ENCODE measurements at regions not wholly inside any gene's neighbourhood (a gene's known extent, or its start where the extent isn't known, plus 50 kb on each side); places are given as distances from the start of the nearest gene placed in this dataset.

DNA sequence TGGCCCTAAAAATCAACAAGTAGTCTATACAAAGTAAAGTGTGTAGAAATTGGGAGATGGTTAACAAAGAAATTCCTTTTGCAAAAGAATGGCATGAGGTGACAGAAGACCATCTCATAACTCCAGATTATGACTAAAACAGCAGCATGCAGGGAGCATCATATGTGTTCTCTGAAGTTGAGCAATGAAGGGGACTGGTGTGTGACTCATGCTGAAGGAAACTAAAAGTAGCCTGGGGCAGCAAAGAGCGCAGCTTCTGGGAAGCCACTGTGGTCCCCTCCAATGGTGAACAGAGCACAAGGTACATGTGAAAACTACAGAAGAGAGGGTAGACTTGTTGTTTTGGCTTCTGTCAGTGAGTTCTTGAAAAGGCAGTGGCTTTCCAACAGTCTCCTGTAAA lies 133.4 kb downstream of the MACC1 start:
- H4K20me1 ChIP-seq (ENCODE audit: insufficient read depth) = no peaks in the 10 kb centered on the region
- H3K36me3 ChIP-seq (ENCODE audit: insufficient read depth, low read length) = no peaks in the 10 kb centered on the region
- no peaks in the 10 kb centered on the region for H3K9me3 ChIP-seq (ENCODE audit: low read length)
- H3F3A ChIP-seq (ENCODE audit: insufficient read depth, low read length, poor library complexity, severe bottlenecking) = no peaks in the 10 kb centered on the region
- H3K9ac ChIP-seq (ENCODE audit: low read length) = no peak overlapping the region
- no peak overlapping the region for H3K4me2 ChIP-seq (ENCODE audit: low read length)
- H3K27me3 ChIP-seq (ENCODE audit: insufficient read depth, low read depth, low read length) = no peaks in the 10 kb centered on the region
- H3K9me2 ChIP-seq (ENCODE audit: insufficient read depth, low read length) = no peaks in the 10 kb centered on the region
- TF ChIP-seq EZH2 (IDR thresholded peaks at IDR 0.05; ENCODE audit: borderline replicate concordance, insufficient read depth, low read length, poor library complexity, severe bottlenecking) (no peak), MXI1 (conservative IDR thresholded peaks at IDR 0.05; ENCODE audit: poor library complexity, severe bottlenecking) (no peak), REST (IDR thresholded peaks at IDR 0.05; ENCODE audit: borderline replicate concordance) (no peak), EP300 (conservative IDR thresholded peaks at IDR 0.05; ENCODE audit: poor library complexity, severe bottlenecking) (no peak), POLR2AphosphoS5 (IDR thresholded peaks at IDR 0.05) (no peak)
- TF ChIP-seq, protein P1, sequence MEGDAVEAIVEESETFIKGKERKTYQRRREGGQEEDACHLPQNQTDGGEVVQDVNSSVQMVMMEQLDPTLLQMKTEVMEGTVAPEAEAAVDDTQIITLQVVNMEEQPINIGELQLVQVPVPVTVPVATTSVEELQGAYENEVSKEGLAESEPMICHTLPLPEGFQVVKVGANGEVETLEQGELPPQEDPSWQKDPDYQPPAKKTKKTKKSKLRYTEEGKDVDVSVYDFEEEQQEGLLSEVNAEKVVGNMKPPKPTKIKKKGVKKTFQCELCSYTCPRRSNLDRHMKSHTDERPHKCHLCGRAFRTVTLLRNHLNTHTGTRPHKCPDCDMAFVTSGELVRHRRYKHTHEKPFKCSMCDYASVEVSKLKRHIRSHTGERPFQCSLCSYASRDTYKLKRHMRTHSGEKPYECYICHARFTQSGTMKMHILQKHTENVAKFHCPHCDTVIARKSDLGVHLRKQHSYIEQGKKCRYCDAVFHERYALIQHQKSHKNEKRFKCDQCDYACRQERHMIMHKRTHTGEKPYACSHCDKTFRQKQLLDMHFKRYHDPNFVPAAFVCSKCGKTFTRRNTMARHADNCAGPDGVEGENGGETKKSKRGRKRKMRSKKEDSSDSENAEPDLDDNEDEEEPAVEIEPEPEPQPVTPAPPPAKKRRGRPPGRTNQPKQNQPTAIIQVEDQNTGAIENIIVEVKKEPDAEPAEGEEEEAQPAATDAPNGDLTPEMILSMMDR (IDR thresholded peaks at IDR 0.05; ENCODE audit: poor library complexity, severe bottlenecking) = no peak
- H3K4me3 ChIP-seq (ENCODE audit: low read length) = no peak overlapping the region
- H3K27ac ChIP-seq (ENCODE audit: low read length) = no peak overlapping the region
- no peak overlapping the region for H2AFZ ChIP-seq (ENCODE audit: low read depth, low read length)
- H3K79me2 ChIP-seq (replicated peaks; ENCODE audit: insufficient read depth, low read length) = no peaks in the 10 kb centered on the region

DNA sequence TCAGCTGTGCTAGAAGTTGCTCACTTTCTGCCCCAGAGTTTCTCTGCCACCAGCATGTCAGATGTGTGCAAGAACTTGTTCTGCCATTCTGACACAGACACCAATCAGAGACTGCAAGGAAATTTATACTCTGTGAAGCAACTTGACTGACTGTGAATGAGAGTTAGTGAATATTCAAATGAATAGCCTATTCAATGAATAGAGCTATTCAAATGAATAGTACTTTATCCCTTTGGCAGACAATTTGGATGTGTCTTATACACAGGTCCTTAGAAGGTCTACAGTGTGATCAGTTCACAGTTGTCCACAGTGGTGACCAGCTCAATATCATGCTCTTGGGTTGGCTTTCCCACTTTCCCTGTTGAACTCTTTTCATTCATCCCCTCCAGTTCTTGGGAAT lies 138.1 kb downstream of the MACC1 start:
- Histone ChIP-seq H3K4me2 (ENCODE audit: low read length) (no peak overlapping the region), H3K36me3 (ENCODE audit: insufficient read depth, low read length) (no peaks in the 10 kb centered on the region), H4K20me1 (ENCODE audit: insufficient read depth) (no peaks in the 10 kb centered on the region), H3K9me3 (ENCODE audit: low read length) (no peaks in the 10 kb centered on the region), H3K27me3 (ENCODE audit: insufficient read depth, low read depth, low read length) (no peaks in the 10 kb centered on the region), H2AFZ (ENCODE audit: low read depth, low read length) (no peak overlapping the region), H3F3A (ENCODE audit: insufficient read depth, low read length, poor library complexity, severe bottlenecking) (no peaks in the 10 kb centered on the region), H3K27ac (ENCODE audit: low read length) (no peak overlapping the region), H3K9ac (ENCODE audit: low read length) (no peak overlapping the region), H3K9me2 (ENCODE audit: insufficient read depth, low read length) (no peaks in the 10 kb centered on the region), H3K4me3 (ENCODE audit: low read length) (no peak overlapping the region), H3K79me2 (replicated peaks; ENCODE audit: insufficient read depth, low read length) (no peaks in the 10 kb centered on the region)
- no peak for TF ChIP-seq EP300 (conservative IDR thresholded peaks at IDR 0.05; ENCODE audit: poor library complexity, severe bottlenecking)
- TF ChIP-seq RAD21 (conservative IDR thresholded peaks at IDR 0.05) = no peak

- TF ChIP-seq, protein P1 (IDR thresholded peaks at IDR 0.05; ENCODE audit: poor library complexity, severe bottlenecking) = no peak
- no peak for TF ChIP-seq RAD21 (conservative IDR thresholded peaks at IDR 0.05)
- TF ChIP-seq MXI1 (conservative IDR thresholded peaks at IDR 0.05; ENCODE audit: poor library complexity, severe bottlenecking) = no peak
- no peak for TF ChIP-seq EP300 (conservative IDR thresholded peaks at IDR 0.05; ENCODE audit: poor library complexity, severe bottlenecking)
- no peak for TF ChIP-seq REST (IDR thresholded peaks at IDR 0.05; ENCODE audit: borderline replicate concordance)
- no peak for TF ChIP-seq TAF1 (IDR thresholded peaks at IDR 0.05; ENCODE audit: low read depth)
- no peak for TF ChIP-seq SMC3 (conservative IDR thresholded peaks at IDR 0.05; ENCODE audit: poor library complexity)
- no peak for TF ChIP-seq POLR2AphosphoS5 (IDR thresholded peaks at IDR 0.05)
- TF ChIP-seq EZH2 (IDR thresholded peaks at IDR 0.05; ENCODE audit: borderline replicate concordance, insufficient read depth, low read length, poor library complexity, severe bottlenecking) = no peak
- no peaks in the 10 kb centered on the region for H3K36me3 ChIP-seq (ENCODE audit: insufficient read depth, low read length)
- H3K27me3 ChIP-seq (ENCODE audit: insufficient read depth, low read depth, low read length) = no peaks in the 10 kb centered on the region
- no peaks in the 10 kb centered on the region for H3K9me3 ChIP-seq (ENCODE audit: low read length)
- H3K79me2 ChIP-seq (replicated peaks; ENCODE audit: insufficient read depth, low read length) = no peaks in the 10 kb centered on the region
- H3K9ac ChIP-seq (ENCODE audit: low read length) = no peak overlapping the region
- no peaks in the 10 kb centered on the region for H3K9me2 ChIP-seq (ENCODE audit: insufficient read depth, low read length)
- H2AFZ ChIP-seq (ENCODE audit: low read depth, low read length) = no peak overlapping the region
- H3F3A ChIP-seq (ENCODE audit: insufficient read depth, low read length, poor library complexity, severe bottlenecking) = no peaks in the 10 kb centered on the region
- no peak overlapping the region for H3K27ac ChIP-seq (ENCODE audit: low read length)
- H3K4me2 ChIP-seq (ENCODE audit: low read length) = no peak overlapping the region
- no peak overlapping the region for H3K4me3 ChIP-seq (ENCODE audit: low read length)
- no peaks in the 10 kb centered on the region for H4K20me1 ChIP-seq (ENCODE audit: insufficient read depth)
These were observed 140.3 kb downstream of the MACC1 start for GRCh38 chr7:20076835-20077234.

All from neural cell (in vitro differentiated cells).